KMS-11 (cell line): ENCODE measurements at regions not wholly inside any gene's neighbourhood (a gene's known extent, or its start where the extent isn't known, plus 50 kb on each side); places are given as distances from the start of the nearest gene placed in this dataset.

Experiments
- H2AFZ ChIP-seq: fragments of 200-600 bp; sonication (generic); 2 replicates; pipeline ENCODE4 v1.6.1; 2016; ENCODE audit warnings: antibody characterized with exemption, mixed run types, low read depth
- H3K27ac ChIP-seq: fragments of 200-600 bp; sonication (generic); 2 replicates; pipeline ENCODE4 v1.6.1; 2016; ENCODE audit warnings: mild to moderate bottlenecking, mixed run types
- H3K27me3 ChIP-seq: fragments of 200-600 bp; sonication (generic); 2 replicates; pipeline ENCODE4 v1.6.1; 2017; ENCODE audit warnings: mild to moderate bottlenecking, low read depth, mixed run types, moderate library complexity; ENCODE audit not compliant: insufficient read depth
- H3K36me3 ChIP-seq: fragments of 200-600 bp; sonication (generic); 2 replicates; pipeline ENCODE4 v1.6.1; 2017; ENCODE audit warnings: mild to moderate bottlenecking, mixed run types; ENCODE audit not compliant: insufficient read depth
- H3K4me1 ChIP-seq: fragments of 200-600 bp; sonication (generic); 2 replicates; pipeline ENCODE4 v1.6.1; 2016; ENCODE audit warnings: mild to moderate bottlenecking, low read depth, mixed run types; ENCODE audit not compliant: poor library complexity, severe bottlenecking
- H3K4me2 ChIP-seq: fragments of 200-600 bp; sonication (generic); 2 replicates; pipeline ENCODE4 v1.7.0; 2016; ENCODE audit warnings: mild to moderate bottlenecking, mixed run types
- H3K4me3 ChIP-seq: fragments of 200-600 bp; sonication (generic); IDR thresholded peaks from 2 replicates; pipeline ENCODE4 v1.6.1; 2017; ENCODE audit warnings: low read depth, low read length, mixed read lengths; ENCODE audit not compliant: insufficient read depth
- H3K79me2 ChIP-seq: fragments of 200-600 bp; sonication (generic); 2 replicates; pipeline ENCODE4 v1.6.1; 2016; ENCODE audit warnings: low read depth, mixed run types; ENCODE audit not compliant: insufficient read depth
- H3K9ac ChIP-seq: fragments of 200-600 bp; sonication (generic); 2 replicates; pipeline ENCODE4 v1.6.1; 2016; ENCODE audit warnings: mild to moderate bottlenecking, mixed run types
- H4K20me1 ChIP-seq: fragments of 200-600 bp; sonication (generic); 2 replicates; pipeline ENCODE4 v1.6.1; 2016; ENCODE audit warnings: mild to moderate bottlenecking, mixed run types; ENCODE audit not compliant: insufficient read depth
- TF ChIP-seq, protein P1 (sequence below): fragments of 200-600 bp; sonication (generic); conservative IDR thresholded peaks from 2 replicates; pipeline ENCODE4 v1.6.1; 2017; ENCODE audit warnings: low read depth, mild to moderate bottlenecking, antibody characterized with exemption, low read length, moderate library complexity, mixed read lengths

- no peak overlapping the region for H2AFZ ChIP-seq
- no peak overlapping the region for H3K9ac ChIP-seq
- TF ChIP-seq, protein P1, sequence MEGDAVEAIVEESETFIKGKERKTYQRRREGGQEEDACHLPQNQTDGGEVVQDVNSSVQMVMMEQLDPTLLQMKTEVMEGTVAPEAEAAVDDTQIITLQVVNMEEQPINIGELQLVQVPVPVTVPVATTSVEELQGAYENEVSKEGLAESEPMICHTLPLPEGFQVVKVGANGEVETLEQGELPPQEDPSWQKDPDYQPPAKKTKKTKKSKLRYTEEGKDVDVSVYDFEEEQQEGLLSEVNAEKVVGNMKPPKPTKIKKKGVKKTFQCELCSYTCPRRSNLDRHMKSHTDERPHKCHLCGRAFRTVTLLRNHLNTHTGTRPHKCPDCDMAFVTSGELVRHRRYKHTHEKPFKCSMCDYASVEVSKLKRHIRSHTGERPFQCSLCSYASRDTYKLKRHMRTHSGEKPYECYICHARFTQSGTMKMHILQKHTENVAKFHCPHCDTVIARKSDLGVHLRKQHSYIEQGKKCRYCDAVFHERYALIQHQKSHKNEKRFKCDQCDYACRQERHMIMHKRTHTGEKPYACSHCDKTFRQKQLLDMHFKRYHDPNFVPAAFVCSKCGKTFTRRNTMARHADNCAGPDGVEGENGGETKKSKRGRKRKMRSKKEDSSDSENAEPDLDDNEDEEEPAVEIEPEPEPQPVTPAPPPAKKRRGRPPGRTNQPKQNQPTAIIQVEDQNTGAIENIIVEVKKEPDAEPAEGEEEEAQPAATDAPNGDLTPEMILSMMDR, result no peak
- no peaks in the 10 kb centered on the region for H3K79me2 ChIP-seq
- no peaks in the 10 kb centered on the region for H3K4me1 ChIP-seq
- H4K20me1 ChIP-seq, result no peaks in the 10 kb centered on the region
- no peaks in the 10 kb centered on the region for H3K27me3 ChIP-seq
- no peak overlapping the region for H3K4me3 ChIP-seq
- no peaks in the 10 kb centered on the region for H3K36me3 ChIP-seq
- H3K27ac ChIP-seq, result no peak overlapping the region
- H3K4me2 ChIP-seq, result no peak overlapping the region
Observed at GRCh38 chr12:30442461-30442860, 253.2 kb downstream of the IPO8 start.

DNA sequence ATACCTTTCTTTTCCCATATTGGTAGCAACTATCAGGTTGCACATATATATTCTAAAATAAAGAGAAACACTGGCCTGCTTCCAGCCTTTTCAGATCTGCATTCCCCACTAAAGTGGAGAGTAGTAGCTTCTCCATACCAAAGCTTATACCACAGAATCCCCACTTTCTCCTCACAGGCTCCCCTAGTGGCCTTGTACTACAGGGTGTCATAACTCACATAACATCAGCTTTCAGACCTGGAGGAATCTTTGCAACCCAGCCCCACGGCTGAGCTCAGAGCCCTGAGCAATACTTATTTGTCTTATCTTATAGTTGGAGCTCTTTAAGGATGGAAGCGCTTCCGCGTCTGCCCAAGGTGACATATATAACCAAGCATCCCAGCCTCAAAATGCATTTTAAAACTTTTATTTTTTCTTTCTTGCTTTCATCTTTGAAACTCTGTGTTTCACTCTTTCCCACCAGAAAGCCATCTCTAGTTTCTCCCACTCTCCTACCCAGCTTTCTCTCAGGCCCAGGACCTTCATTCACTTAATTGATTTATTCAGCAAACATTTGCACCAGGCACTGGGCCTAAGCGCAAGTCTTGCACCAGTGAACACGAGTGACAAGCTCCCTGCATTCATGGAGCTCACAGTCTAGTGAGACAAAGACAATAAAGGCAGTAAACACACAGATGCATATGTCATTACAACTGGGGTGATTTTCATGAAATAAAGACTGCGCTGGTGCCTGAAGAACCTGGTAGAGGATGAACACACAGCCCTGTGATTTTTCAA, 254.7 kb downstream of the IPO8 start:
- Histone ChIP-seq H3K36me3 (no peaks in the 10 kb centered on the region), H2AFZ (no peak overlapping the region), H3K4me2 (no peak overlapping the region), H3K4me1 (no peaks in the 10 kb centered on the region), H3K9ac (no peak overlapping the region), H3K27me3 (no peaks in the 10 kb centered on the region), H3K4me3 (no peak overlapping the region), H3K79me2 (no peaks in the 10 kb centered on the region), H4K20me1 (no peaks in the 10 kb centered on the region), H3K27ac (no peak overlapping the region)
- TF ChIP-seq, protein P1, result peak; percentile 55; the same call in 1 of the 2 replicates

GRCh38 chr12:30439201-30439600, 256.5 kb downstream of the IPO8 start:
- H3K36me3 ChIP-seq, result no peaks in the 10 kb centered on the region
- H2AFZ ChIP-seq, result no peak overlapping the region
- no peaks in the 10 kb centered on the region for H3K79me2 ChIP-seq
- no peaks in the 10 kb centered on the region for H3K4me1 ChIP-seq
- no peak overlapping the region for H3K4me2 ChIP-seq
- TF ChIP-seq, protein P1, result no peak
- no peaks in the 10 kb centered on the region for H3K27me3 ChIP-seq
- no peak overlapping the region for H3K9ac ChIP-seq
- no peak overlapping the region for H3K27ac ChIP-seq
- no peaks in the 10 kb centered on the region for H4K20me1 ChIP-seq
- H3K4me3 ChIP-seq, result no peak overlapping the region

GRCh38 chr12:30438601-30439041, 257.0 kb downstream of the IPO8 start:
- H3K36me3 ChIP-seq, result no peaks in the 10 kb centered on the region

More at GRCh38 chr12:30438601-30439041, 257.0 kb downstream of the IPO8 start:
- Histone ChIP-seq H4K20me1 (no peaks in the 10 kb centered on the region), H3K4me2 (no peak overlapping the region), H3K79me2 (no peaks in the 10 kb centered on the region), H2AFZ (no peak overlapping the region), H3K4me1 (no peaks in the 10 kb centered on the region), H3K27ac (no peak overlapping the region), H3K27me3 (no peaks in the 10 kb centered on the region), H3K9ac (no peak overlapping the region), H3K4me3 (no peak overlapping the region)
- TF ChIP-seq, protein P1, result no peak
